Right hindlimb (tissue), 1 donor: ENCODE measurements at regions not wholly inside any gene's neighbourhood (a gene's known extent, or its start where the extent isn't known, plus 50 kb on each side); places are given as distances from the start of the nearest gene placed in this dataset.
A peak's percentile ranks its signal among the peaks of the same experiment; 100 is the strongest.
"Not testable (repeated sequence)": the region's sequence is repeated elsewhere in the genome, so short reads cannot be mapped to it uniquely, and the experiment has no call there.

Experiments used
- DNase-seq: peaks from one replicate; pipeline ENCODE4 v3.0.0-alpha.2; 2018

- not testable (repeated sequence) for DNase-seq
These were observed 407.6 kb downstream of the TUBA3C start for GRCh38 chr13:18773988-18774387.

GRCh38 chr13:18741696-18742095 lies 439.9 kb downstream of the TUBA3C start:
- DNase-seq = not testable (repeated sequence)

- no peak for DNase-seq
These were observed 442.3 kb downstream of the TUBA3C start for GRCh38 chr13:18739310-18739709.

GRCh38 chr13:18738086-18738485 lies 443.5 kb downstream of the TUBA3C start:
- DNase-seq = not testable (repeated sequence)

- not testable (repeated sequence) for DNase-seq
These were observed 454.5 kb downstream of the TUBA3C start for GRCh38 chr13:18727138-18727537.

- not testable (repeated sequence) for DNase-seq
These were observed 455.1 kb downstream of the TUBA3C start for GRCh38 chr13:18726524-18726923.

- DNase-seq = not testable (repeated sequence)
These were observed 456.3 kb downstream of the TUBA3C start for GRCh38 chr13:18725242-18725822.

- DNase-seq = no peak
These were observed 466.7 kb downstream of the TUBA3C start for GRCh38 chr13:18714889-18715288.

- not testable (repeated sequence) for DNase-seq
These were observed 471.0 kb downstream of the TUBA3C start for GRCh38 chr13:18710673-18711072.

GRCh38 chr13:18706538-18706937 lies 475.1 kb downstream of the TUBA3C start:
- DNase-seq = not testable (repeated sequence)

GRCh38 chr13:18702464-18703247 lies 479.0 kb downstream of the TUBA3C start:
- not testable (repeated sequence) for DNase-seq

GRCh38 chr13:18698332-18698731 lies 483.3 kb downstream of the TUBA3C start:
- not testable (repeated sequence) for DNase-seq

- DNase-seq = not testable (repeated sequence)
These were observed 483.8 kb downstream of the TUBA3C start for GRCh38 chr13:18697851-18698250.

GRCh38 chr13:18697221-18697620 lies 484.4 kb downstream of the TUBA3C start:
- not testable (repeated sequence) for DNase-seq

GRCh38 chr13:18677403-18677802 lies 504.2 kb downstream of the TUBA3C start:
- DNase-seq = not testable (repeated sequence)

- not testable (repeated sequence) for DNase-seq
These were observed 506.4 kb downstream of the TUBA3C start for GRCh38 chr13:18675268-18675667.

- DNase-seq = not testable (repeated sequence)
These were observed 507.8 kb downstream of the TUBA3C start for GRCh38 chr13:18673794-18674193.

- DNase-seq = not testable (repeated sequence)
These were observed 515.0 kb downstream of the TUBA3C start for GRCh38 chr13:18666585-18666984.

GRCh38 chr13:18665716-18666115 lies 515.9 kb downstream of the TUBA3C start:
- not testable (repeated sequence) for DNase-seq

- DNase-seq = not testable (repeated sequence)
These were observed 516.5 kb downstream of the TUBA3C start for GRCh38 chr13:18665124-18665523.

GRCh38 chr13:18663222-18663621 lies 518.4 kb downstream of the TUBA3C start:
- DNase-seq = not testable (repeated sequence)

GRCh38 chr13:18643644-18644172 lies 537.9 kb downstream of the TUBA3C start:
- DNase-seq = not testable (repeated sequence)

GRCh38 chr13:18628928-18629327 lies 552.7 kb downstream of the TUBA3C start:
- DNase-seq = not testable (repeated sequence)

- DNase-seq = peak; percentile 8
These were observed 553.2 kb downstream of the TUBA3C start for GRCh38 chr13:18628428-18628827.
